ENCODE measurements at regions not wholly inside any gene's neighbourhood (a gene's known extent, or its start where the extent isn't known, plus 50 kb on each side); places are given as distances from the start of the nearest gene placed in this dataset.

DNA sequence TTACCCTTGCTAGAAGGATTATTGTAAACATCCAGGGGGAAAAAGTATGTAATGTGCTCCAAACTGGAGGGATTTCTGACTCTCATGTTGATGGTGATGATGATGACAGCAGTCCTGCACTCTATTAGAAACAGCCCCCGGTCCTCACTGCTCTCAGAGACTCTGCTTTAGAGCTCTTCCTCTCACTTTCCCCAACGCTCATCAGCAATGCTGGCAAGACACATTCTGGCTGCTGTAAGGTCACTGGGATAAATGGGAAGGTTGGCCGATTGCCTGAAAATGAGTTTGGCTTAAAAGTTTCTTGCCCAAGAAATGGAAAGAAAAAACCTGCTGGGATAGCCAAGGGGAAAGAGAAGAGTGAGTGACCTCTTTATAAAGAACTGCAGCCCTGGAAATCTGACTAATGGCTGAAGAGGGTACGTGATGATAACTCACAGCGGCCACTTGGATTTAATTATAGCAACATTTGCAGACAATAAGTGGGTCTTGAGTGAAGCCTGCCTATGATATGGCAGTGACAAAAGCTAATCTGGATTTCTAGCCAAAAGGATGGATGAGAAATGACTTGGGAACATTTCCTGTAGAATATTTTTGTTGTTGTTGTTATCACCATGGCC, 235.8 kb downstream of the TMEM38B start:
- TF ChIP-seq, protein P1, sequence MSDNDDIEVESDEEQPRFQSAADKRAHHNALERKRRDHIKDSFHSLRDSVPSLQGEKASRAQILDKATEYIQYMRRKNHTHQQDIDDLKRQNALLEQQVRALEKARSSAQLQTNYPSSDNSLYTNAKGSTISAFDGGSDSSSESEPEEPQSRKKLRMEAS (IDR thresholded peaks at IDR 0.05): no peak
- TF ChIP-seq, protein P2, sequence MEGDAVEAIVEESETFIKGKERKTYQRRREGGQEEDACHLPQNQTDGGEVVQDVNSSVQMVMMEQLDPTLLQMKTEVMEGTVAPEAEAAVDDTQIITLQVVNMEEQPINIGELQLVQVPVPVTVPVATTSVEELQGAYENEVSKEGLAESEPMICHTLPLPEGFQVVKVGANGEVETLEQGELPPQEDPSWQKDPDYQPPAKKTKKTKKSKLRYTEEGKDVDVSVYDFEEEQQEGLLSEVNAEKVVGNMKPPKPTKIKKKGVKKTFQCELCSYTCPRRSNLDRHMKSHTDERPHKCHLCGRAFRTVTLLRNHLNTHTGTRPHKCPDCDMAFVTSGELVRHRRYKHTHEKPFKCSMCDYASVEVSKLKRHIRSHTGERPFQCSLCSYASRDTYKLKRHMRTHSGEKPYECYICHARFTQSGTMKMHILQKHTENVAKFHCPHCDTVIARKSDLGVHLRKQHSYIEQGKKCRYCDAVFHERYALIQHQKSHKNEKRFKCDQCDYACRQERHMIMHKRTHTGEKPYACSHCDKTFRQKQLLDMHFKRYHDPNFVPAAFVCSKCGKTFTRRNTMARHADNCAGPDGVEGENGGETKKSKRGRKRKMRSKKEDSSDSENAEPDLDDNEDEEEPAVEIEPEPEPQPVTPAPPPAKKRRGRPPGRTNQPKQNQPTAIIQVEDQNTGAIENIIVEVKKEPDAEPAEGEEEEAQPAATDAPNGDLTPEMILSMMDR (IDR thresholded peaks at IDR 0.05; ENCODE audit: low read depth, low read length, missing input control): no peak
- TF ChIP-seq SP1 (IDR thresholded peaks at IDR 0.05): no peak
- TF ChIP-seq TAF1 (conservative IDR thresholded peaks at IDR 0.05): no peak

Measured in liver (tissue), 3 donors.